Activated CD8-positive, alpha-beta T cell treated with anti-CD3 and anti-CD28 coated beads for 36 hours (primary cell): ENCODE measurements at regions not wholly inside any gene's neighbourhood (a gene's known extent, or its start where the extent isn't known, plus 50 kb on each side); places are given as distances from the start of the nearest gene placed in this dataset.
"Not testable (repeated sequence)": the region's sequence is repeated elsewhere in the genome, so short reads cannot be mapped to it uniquely, and the experiment has no call there.

ENCODE experiments used
- ATAC-seq: fragments of 200-7000 bp; cut with Tn5 transposase; one replicate; pipeline ENCODE4 v1.10.0; 2021; ENCODE audit warnings: mild to moderate bottlenecking, moderate library complexity
- CTCF ChIA-PET: fragments of 350-600 bp; sonication (Branson Sonifier 250); formaldehyde crosslinking; loops from one replicate; lab custom pipeline; 2021; ENCODE audit warnings: antibody characterized with exemption; lab: Charles Lee
- POLR2A ChIA-PET: fragments of 350-600 bp; sonication (Branson Sonifier 250); formaldehyde crosslinking; loops from one replicate; lab custom pipeline; 2021; ENCODE audit warnings: antibody characterized with exemption; lab: Charles Lee
- DNase-seq: peaks from one replicate; pipeline ENCODE4 v3.0.0-alpha.2; 2020
- H3K27ac Mint-ChIP-seq: one replicate; pipeline ENCODE4 v1.8.0; 2021; ENCODE audit warnings: mild to moderate bottlenecking, mixed read lengths
- H3K27me3 Mint-ChIP-seq: one replicate; pipeline ENCODE4 v1.8.0; 2021; ENCODE audit warnings: mixed read lengths
- H3K36me3 Mint-ChIP-seq: one replicate; pipeline ENCODE4 v1.8.0; 2021; ENCODE audit warnings: low read depth, mixed read lengths
- H3K4me1 Mint-ChIP-seq: one replicate; pipeline ENCODE4 v1.8.0; 2021; ENCODE audit warnings: low read depth, mixed read lengths
- H3K4me3 Mint-ChIP-seq: one replicate; pipeline ENCODE4 v1.8.0; 2021; ENCODE audit warnings: mild to moderate bottlenecking, moderate library complexity, mixed read lengths
- H3K9me3 Mint-ChIP-seq: one replicate; pipeline ENCODE4 v1.8.0; 2021; ENCODE audit warnings: mixed read lengths
- CTCF ChIP-seq: fragments of 200-600 bp; IDR thresholded peaks from one replicate; pipeline ENCODE4 v1.8.0; 2022; ENCODE audit warnings: antibody characterized with exemption, mild to moderate bottlenecking
- intact Hi-C: fragments of 100-400 bp; cut with micrococcal nuclease; formaldehyde crosslinking; loops from one replicate; pipeline ENCODE4 v1.10.0; 2022

DNA sequence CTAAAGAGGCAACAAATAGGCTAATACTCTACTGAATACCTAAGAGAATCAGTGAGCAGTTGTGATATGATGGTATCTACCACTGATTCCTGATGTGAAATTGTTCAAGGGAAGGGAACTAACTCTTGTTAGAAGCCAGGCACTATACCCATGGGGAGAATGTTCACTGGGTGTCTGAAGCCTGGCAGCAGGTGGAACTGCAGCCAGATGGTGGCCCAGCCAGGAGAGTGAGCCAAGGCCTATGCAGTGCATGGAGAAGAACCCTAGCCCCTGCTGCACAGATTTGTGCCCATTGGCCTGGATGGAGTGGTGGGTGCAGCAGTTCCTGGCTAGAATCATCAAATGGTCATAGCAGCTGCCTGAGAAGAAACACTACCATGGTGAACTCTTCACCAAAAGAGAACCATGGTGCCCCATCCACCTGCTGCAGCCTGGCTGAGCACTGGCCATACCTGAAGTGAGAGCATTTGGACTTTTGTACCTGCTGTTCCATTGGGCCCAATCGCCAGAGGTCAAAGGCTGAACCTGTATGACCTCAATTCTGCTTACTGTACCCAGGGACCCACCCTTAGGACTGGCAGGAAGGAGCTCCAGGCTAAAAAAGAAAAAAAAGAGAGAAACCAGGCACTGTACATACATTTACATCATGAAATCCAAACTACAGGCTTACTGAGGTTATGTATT lies 118.8 kb upstream of the IVNS1ABP start:
- H3K9me3 Mint-ChIP-seq, result peaks cover 2% of the 10 kb centered on the region
- intact Hi-C loops, result loop anchor here (5.0 to 10.0 kb wide), 2 partner anchors 131 to 239 kb away; no protein-coding TSS in a partner anchor
- H3K36me3 Mint-ChIP-seq, result no peaks in the 10 kb centered on the region
- DNase-seq (no peak), ATAC-seq (no peak)
- H3K4me1 Mint-ChIP-seq, result peaks cover 5% of the 10 kb centered on the region
- H3K27ac Mint-ChIP-seq, result no peak overlapping the region
- CTCF ChIA-PET, result interaction anchor here (1.2 to 1.6 kb wide), 3 partner anchors 23 to 235 kb away, joined by 3 to 4 read pairs (median 3); no protein-coding TSS in a partner anchor
- H3K27me3 Mint-ChIP-seq, result no peaks in the 10 kb centered on the region
- no peak for TF ChIP-seq CTCF
- POLR2A ChIA-PET, result interaction anchor here (0.6 to 1.2 kb wide), 3 partner anchors 11 to 32 kb away, joined by 3 read pairs; no protein-coding TSS in a partner anchor
- H3K4me3 Mint-ChIP-seq, result no peak overlapping the region

GRCh38 chr1:185434721-185435120 lies 117.7 kb upstream of the IVNS1ABP start:
- H3K27me3 Mint-ChIP-seq, result no peaks in the 10 kb centered on the region
- ATAC-seq (no peak), DNase-seq (no peak)
- H3K4me1 Mint-ChIP-seq, result peaks cover 4% of the 10 kb centered on the region
- no peak overlapping the region for H3K27ac Mint-ChIP-seq
- peaks cover 5% of the 10 kb centered on the region for H3K9me3 Mint-ChIP-seq
- no peak overlapping the region for H3K4me3 Mint-ChIP-seq
- POLR2A ChIA-PET, result interaction anchor here (0.7 to 1.1 kb wide), 2 partner anchors 19 to 45 kb away, joined by 3 read pairs; no protein-coding TSS in a partner anchor
- no peaks in the 10 kb centered on the region for H3K36me3 Mint-ChIP-seq
- CTCF ChIA-PET, result no interaction called here
- intact Hi-C loops, result loop anchor here (5.0 to 10.0 kb wide), 2 partner anchors 133 to 240 kb away; no protein-coding TSS in a partner anchor
- TF ChIP-seq CTCF, result no peak

DNA sequence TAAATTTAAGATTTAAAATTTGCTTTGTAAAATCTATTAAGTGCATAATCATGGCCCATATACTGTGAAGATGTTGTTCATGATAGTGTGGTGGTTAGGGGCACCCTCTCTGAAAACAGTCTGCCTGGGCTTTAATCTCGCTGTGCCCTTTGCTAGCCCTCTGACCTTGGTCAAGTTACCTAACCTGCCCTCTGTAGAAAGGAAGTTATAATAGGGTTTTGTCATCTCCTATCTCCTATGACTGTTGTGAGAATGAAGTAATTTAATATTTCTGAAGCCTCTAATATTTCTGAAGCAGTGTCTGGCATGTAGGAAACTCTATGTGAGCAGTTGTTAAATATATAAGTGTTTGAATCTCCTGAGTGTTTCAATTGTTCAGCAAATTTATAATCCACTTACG lies 116.6 kb upstream of the IVNS1ABP start:
- ATAC-seq, result no peak
- Mint-ChIP-seq H3K36me3 (no peaks in the 10 kb centered on the region), H3K27ac (no peak overlapping the region), H3K4me3 (no peak overlapping the region), H3K9me3 (peaks cover 7% of the 10 kb centered on the region), H3K4me1 (peaks cover 7% of the 10 kb centered on the region), H3K27me3 (no peaks in the 10 kb centered on the region)
- no peak for TF ChIP-seq CTCF
- no peak for DNase-seq
- ChIA-PET CTCF (no interaction called here), POLR2A (interaction anchor here (0.7 kb wide), 1 partner anchor 261 kb away, joined by 3 read pairs; no protein-coding TSS in a partner anchor)
- intact Hi-C loops, result loop anchor here (10.0 kb wide), 1 partner anchor 241 kb away; no protein-coding TSS in a partner anchor

DNA sequence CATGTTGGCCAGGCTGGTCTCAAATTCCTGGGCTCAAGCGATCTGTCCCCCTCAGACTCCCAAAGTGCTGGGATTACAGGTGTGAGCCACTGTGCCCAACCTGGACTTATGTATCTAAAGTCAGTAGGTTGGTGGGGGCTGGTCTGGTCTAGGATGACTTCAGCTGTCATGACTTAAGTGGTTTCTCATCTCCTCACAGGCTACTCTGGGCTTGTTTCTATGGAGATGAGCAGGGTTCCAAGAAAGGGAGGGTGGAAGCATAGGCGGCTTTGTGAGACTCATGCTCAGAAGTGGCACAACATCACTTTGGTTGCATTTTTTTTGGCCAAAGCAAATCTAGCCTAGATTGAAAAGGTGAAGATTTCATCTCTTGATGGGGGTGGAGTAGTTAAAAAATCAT lies 115.9 kb upstream of the IVNS1ABP start:
- H3K4me1 Mint-ChIP-seq, result peaks cover 7% of the 10 kb centered on the region
- peak; percentile 56 for DNase-seq
- ChIA-PET POLR2A (no interaction called here), CTCF (no interaction called here)
- no peaks in the 10 kb centered on the region for H3K27me3 Mint-ChIP-seq
- peaks cover 7% of the 10 kb centered on the region for H3K9me3 Mint-ChIP-seq
- no peaks in the 10 kb centered on the region for H3K36me3 Mint-ChIP-seq
- H3K4me3 Mint-ChIP-seq, result no peak overlapping the region
- intact Hi-C loops, result loop anchor here (10.0 kb wide), 1 partner anchor 242 kb away; no protein-coding TSS in a partner anchor
- TF ChIP-seq CTCF, result no peak
- H3K27ac Mint-ChIP-seq, result peak overlapping the region; percentile 56
- peak; percentile 91 for ATAC-seq

DNA sequence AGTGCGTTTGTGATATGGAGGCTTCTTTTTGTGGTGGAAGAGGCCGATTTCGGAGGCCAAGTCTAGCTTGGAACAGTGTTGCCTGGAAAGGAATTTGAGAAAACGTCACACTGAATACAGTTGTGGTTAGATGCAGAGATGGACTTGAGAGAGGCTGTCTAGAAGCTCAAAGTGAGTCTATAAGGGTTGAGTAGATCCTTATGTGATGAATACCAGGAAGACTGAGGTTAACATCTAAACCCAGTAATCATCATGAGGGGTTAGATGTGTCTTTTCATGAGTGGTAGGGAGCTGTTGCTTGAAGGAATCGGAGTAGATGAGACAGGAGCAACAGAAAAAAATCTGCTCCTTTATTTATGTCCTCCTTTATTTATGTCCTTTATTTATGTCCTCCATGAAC lies 114.6 kb upstream of the IVNS1ABP start:
- Mint-ChIP-seq H3K27ac (no peak overlapping the region), H3K4me1 (peaks cover 7% of the 10 kb centered on the region), H3K27me3 (no peaks in the 10 kb centered on the region), H3K9me3 (peaks cover 7% of the 10 kb centered on the region), H3K36me3 (no peaks in the 10 kb centered on the region), H3K4me3 (no peak overlapping the region)
- intact Hi-C loops, result loop anchor here (10.0 kb wide), 1 partner anchor 243 kb away; no protein-coding TSS in a partner anchor
- ATAC-seq (no peak), DNase-seq (no peak)
- CTCF ChIA-PET, result no interaction called here
- no peak for TF ChIP-seq CTCF
- POLR2A ChIA-PET, result interaction anchor here (0.9 to 1.2 kb wide), 3 partner anchors 8 to 127 kb away, joined by 3 read pairs; no protein-coding TSS in a partner anchor

DNA sequence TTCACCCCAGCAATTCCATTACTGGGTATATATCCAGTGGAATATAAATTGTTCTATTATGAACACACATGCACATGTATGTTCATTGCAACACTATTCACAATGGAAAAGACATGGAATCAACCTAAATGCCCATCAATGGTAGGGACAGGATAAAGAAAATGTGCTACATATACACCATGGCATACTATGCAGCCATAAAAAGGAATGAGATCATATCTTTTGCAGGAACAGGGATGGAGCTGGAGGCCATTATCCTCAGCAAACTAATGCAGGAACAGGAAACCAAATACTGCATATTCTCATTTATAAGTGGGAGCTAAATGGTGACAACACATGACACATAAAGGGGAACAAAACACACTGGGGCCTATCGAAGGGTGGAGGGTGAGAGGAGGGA lies 112.6 kb upstream of the IVNS1ABP start:
- not testable (repeated sequence) for H3K36me3 Mint-ChIP-seq
- intact Hi-C loops, result loop anchor here (10.0 kb wide), 1 partner anchor 245 kb away; no protein-coding TSS in a partner anchor

More for the DNA sequence above, 112.6 kb upstream of the IVNS1ABP start:
- H3K4me3 Mint-ChIP-seq, ATAC-seq, DNase-seq, H3K27ac Mint-ChIP-seq, POLR2A ChIA-PET, H3K27me3 Mint-ChIP-seq, CTCF ChIA-PET, H3K9me3 Mint-ChIP-seq: not testable (repeated sequence)
- peaks cover 11% of the 10 kb centered on the region for H3K4me1 Mint-ChIP-seq
